GM03348 (cell line): ENCODE measurements at regions not wholly inside any gene's neighbourhood (a gene's known extent, or its start where the extent isn't known, plus 50 kb on each side); places are given as distances from the start of the nearest gene placed in this dataset.
"Not testable (repeated sequence)": the region's sequence is repeated elsewhere in the genome, so short reads cannot be mapped to it uniquely, and the experiment has no call there.

Experiments used
- DNase-seq: peaks from one replicate; pipeline ENCODE4 v3.0.0; 2012; ENCODE audit warnings: low spot score

GRCh38 chr3:110623571-110623970, 448.0 kb upstream of the NECTIN3 start:
- DNase-seq, result no peak

- no peak for DNase-seq
Observed at GRCh38 chr3:110624576-110624975, 447.0 kb upstream of the NECTIN3 start.

GRCh38 chr3:110625201-110625747, 446.3 kb upstream of the NECTIN3 start:
- no peak for DNase-seq

GRCh38 chr3:110626652-110627111, 444.9 kb upstream of the NECTIN3 start:
- not testable (repeated sequence) for DNase-seq

GRCh38 chr3:110628650-110629301, 442.8 kb upstream of the NECTIN3 start:
- DNase-seq, result no peak

GRCh38 chr3:110629917-110630316, 441.7 kb upstream of the NECTIN3 start:
- DNase-seq, result no peak

- no peak for DNase-seq
Observed at GRCh38 chr3:110644203-110644602, 427.4 kb upstream of the NECTIN3 start.

GRCh38 chr3:110646055-110646454, 425.6 kb upstream of the NECTIN3 start:
- DNase-seq, result no peak

GRCh38 chr3:110646496-110646895, 425.1 kb upstream of the NECTIN3 start:
- no peak for DNase-seq

- DNase-seq, result no peak
Observed at GRCh38 chr3:110647586-110647985, 424.0 kb upstream of the NECTIN3 start.

GRCh38 chr3:110650741-110651140, 420.9 kb upstream of the NECTIN3 start:
- no peak for DNase-seq

- no peak for DNase-seq
Observed at GRCh38 chr3:110654843-110655502, 416.6 kb upstream of the NECTIN3 start.

- DNase-seq, result no peak
Observed at GRCh38 chr3:110656394-110657025, 415.1 kb upstream of the NECTIN3 start.

GRCh38 chr3:110664148-110664547, 407.5 kb upstream of the NECTIN3 start:
- peak; percentile 27 for DNase-seq

- no peak for DNase-seq
Observed at GRCh38 chr3:110666495-110666894, 405.1 kb upstream of the NECTIN3 start.

GRCh38 chr3:110667216-110667615, 404.4 kb upstream of the NECTIN3 start:
- DNase-seq, result no peak

- DNase-seq, result no peak
Observed at GRCh38 chr3:110670407-110670806, 401.2 kb upstream of the NECTIN3 start.

- no peak for DNase-seq
Observed at GRCh38 chr3:110677506-110677905, 394.1 kb upstream of the NECTIN3 start.

GRCh38 chr3:110679285-110679684, 392.3 kb upstream of the NECTIN3 start:
- DNase-seq, result no peak

- no peak for DNase-seq
Observed at GRCh38 chr3:110680450-110680849, 391.2 kb upstream of the NECTIN3 start.

- DNase-seq, result no peak
Observed at GRCh38 chr3:110684466-110684865, 387.1 kb upstream of the NECTIN3 start.

- no peak for DNase-seq
Observed at GRCh38 chr3:110685630-110686029, 386.0 kb upstream of the NECTIN3 start.

- DNase-seq, result no peak
Observed at GRCh38 chr3:110686701-110687100, 384.9 kb upstream of the NECTIN3 start.
